SK-N-SH treated with all-trans-retinoic acid at 6 μM for 48 hours (cell line): ENCODE measurements at regions not wholly inside any gene's neighbourhood (a gene's known extent, or its start where the extent isn't known, plus 50 kb on each side); places are given as distances from the start of the nearest gene placed in this dataset.

Experiments
- ARNTL ChIP-seq: fragments of 450-650 bp; formaldehyde crosslinking; IDR thresholded peaks from 2 replicates; pipeline ENCODE4 v1.5.0; 2020; ENCODE audit warnings: low read depth, mild to moderate bottlenecking, moderate library complexity, borderline replicate concordance
- CREB5 ChIP-seq: fragments of 250-450 bp; sonication (Bioruptor Pico); IDR thresholded peaks from 2 replicates; pipeline ENCODE4 v1.5.1; 2020; ENCODE audit warnings: low read depth, mild to moderate bottlenecking, moderate library complexity
- CSDC2 ChIP-seq: fragments of 250-450 bp; sonication (Bioruptor Pico); IDR thresholded peaks from 2 replicates; pipeline ENCODE4 v1.5.0; 2020; ENCODE audit warnings: mild to moderate bottlenecking, moderate library complexity
- OSR1 ChIP-seq: fragments of 250-450 bp; sonication (Bioruptor Pico); IDR thresholded peaks from 2 replicates; pipeline ENCODE4 v1.8.0; 2022; ENCODE audit warnings: moderate library complexity, mild to moderate bottlenecking, inconsistent platforms
- PATZ1 ChIP-seq: fragments of 250-450 bp; sonication (Bioruptor Pico); IDR thresholded peaks from 2 replicates; pipeline ENCODE4 v1.8.0; 2020; ENCODE audit warnings: mild to moderate bottlenecking, moderate library complexity, borderline replicate concordance
- PPARA ChIP-seq: fragments of 250-450 bp; sonication (Bioruptor Pico); IDR thresholded peaks from 2 replicates; pipeline ENCODE4 v1.5.0; 2020; ENCODE audit warnings: mild to moderate bottlenecking, borderline replicate concordance
- RARB ChIP-seq: fragments of 250-450 bp; sonication (Bioruptor Pico); IDR thresholded peaks from 2 replicates; pipeline ENCODE4 v1.8.0; 2021; ENCODE audit warnings: mild to moderate bottlenecking, moderate library complexity
- SNAI2 ChIP-seq: fragments of 250-450 bp; sonication (Bioruptor Pico); IDR thresholded peaks from 2 replicates; pipeline ENCODE4 v1.5.0; 2020; ENCODE audit warnings: mild to moderate bottlenecking, moderate library complexity
- TSHZ2 ChIP-seq: fragments of 250-450 bp; sonication (Bioruptor Pico); IDR thresholded peaks from 2 replicates; pipeline ENCODE4 v1.5.0; 2020; ENCODE audit warnings: mild to moderate bottlenecking, moderate library complexity
- ZFP30 ChIP-seq: fragments of 450-650 bp; formaldehyde crosslinking; IDR thresholded peaks from 2 replicates; pipeline ENCODE4 v1.5.0; 2022; ENCODE audit warnings: mild to moderate bottlenecking, moderate library complexity
- ZNF565 ChIP-seq: fragments of 450-650 bp; formaldehyde crosslinking; conservative IDR thresholded peaks from 2 replicates; pipeline ENCODE4 v1.5.0; 2020; ENCODE audit warnings: low read depth, mild to moderate bottlenecking, moderate library complexity
- ZNF70 ChIP-seq: fragments of 450-650 bp; formaldehyde crosslinking; IDR thresholded peaks from 2 replicates; pipeline ENCODE4 v1.5.0; 2020; ENCODE audit warnings: mild to moderate bottlenecking, moderate library complexity
- TF ChIP-seq, protein P1 (sequence below): fragments of 250-450 bp; sonication (Bioruptor Pico); IDR thresholded peaks from 2 replicates; pipeline ENCODE4 v1.5.1; 2021; ENCODE audit warnings: mild to moderate bottlenecking, moderate library complexity

DNA sequence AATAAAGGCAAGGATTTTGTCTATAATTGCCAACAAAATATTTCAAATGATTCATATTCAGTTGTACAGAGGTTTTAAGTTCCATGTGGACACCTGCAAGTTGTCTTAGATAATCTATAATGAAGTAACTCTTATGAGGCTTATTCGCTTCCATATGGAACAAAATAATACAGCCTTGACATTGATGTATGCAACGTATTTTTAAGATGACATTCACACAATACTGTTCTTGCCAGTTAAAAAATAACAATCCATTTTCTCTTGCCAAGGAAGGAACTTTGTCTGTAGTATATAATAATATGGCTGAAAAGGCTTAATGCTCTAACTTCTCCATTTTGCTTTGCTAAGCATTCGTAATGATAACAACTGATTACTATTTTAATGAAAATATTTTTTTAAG lies 269.3 kb upstream of the FKBP1C start:
- TF ChIP-seq CSDC2 (CRISPR knock-in tag) (no peak), RARB (CRISPR knock-in tag) (no peak), ARNTL (CRISPR knock-in tag) (no peak), CREB5 (CRISPR knock-in tag) (no peak), ZNF70 (CRISPR knock-in tag) (no peak), ZFP30 (no peak), PATZ1 (CRISPR knock-in tag) (no peak), TSHZ2 (CRISPR knock-in tag) (no peak), PPARA (CRISPR knock-in tag) (no peak), OSR1 (CRISPR knock-in tag) (no peak), ZNF565 (no peak), SNAI2 (CRISPR knock-in tag) (no peak)
- TF ChIP-seq, protein P1, sequence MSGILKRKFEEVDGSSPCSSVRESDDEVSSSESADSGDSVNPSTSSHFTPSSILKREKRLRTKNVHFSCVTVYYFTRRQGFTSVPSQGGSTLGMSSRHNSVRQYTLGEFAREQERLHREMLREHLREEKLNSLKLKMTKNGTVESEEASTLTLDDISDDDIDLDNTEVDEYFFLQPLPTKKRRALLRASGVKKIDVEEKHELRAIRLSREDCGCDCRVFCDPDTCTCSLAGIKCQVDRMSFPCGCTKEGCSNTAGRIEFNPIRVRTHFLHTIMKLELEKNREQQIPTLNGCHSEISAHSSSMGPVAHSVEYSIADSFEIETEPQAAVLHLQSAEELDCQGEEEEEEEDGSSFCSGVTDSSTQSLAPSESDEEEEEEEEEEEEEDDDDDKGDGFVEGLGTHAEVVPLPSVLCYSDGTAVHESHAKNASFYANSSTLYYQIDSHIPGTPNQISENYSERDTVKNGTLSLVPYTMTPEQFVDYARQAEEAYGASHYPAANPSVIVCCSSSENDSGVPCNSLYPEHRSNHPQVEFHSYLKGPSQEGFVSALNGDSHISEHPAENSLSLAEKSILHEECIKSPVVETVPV (CRISPR knock-in tag) = no peak
